ENCODE measurements at regions not wholly inside any gene's neighbourhood (a gene's known extent, or its start where the extent isn't known, plus 50 kb on each side); places are given as distances from the start of the nearest gene placed in this dataset.

DNA sequence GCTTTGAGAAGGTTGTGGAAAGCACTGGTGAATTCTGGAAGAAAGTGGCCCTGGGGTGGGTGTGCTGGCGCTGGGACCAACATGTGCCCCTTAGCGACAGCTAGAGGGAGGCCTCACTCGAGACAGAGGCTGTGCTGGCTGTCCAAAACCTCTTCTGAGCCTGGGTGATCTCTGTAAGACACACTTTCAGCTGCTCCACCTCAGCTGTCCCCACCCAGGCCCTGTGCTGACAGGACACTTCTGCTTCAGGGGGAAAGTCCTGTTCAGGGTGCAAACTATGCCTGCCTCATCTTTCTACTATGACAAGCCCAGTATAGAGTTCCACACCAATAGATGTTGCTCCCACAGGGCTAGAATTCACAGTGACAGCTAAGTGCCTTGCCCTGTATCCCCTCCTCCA, 426.4 kb downstream of the MED10 start:
- Histone ChIP-seq H3K4me1 (replicated peaks in 1 of 4; ENCODE audit: control insufficient read depth in 3 of 4, insufficient read depth in 4 of 4, low read length in 3 of 4) (no peaks in the 10 kb centered on the region), H2BK5ac (ENCODE audit: low read depth, low read length) (no peak overlapping the region), H3K23ac (ENCODE audit: insufficient read length) (no peak overlapping the region), H3K14ac (ENCODE audit: insufficient read length) (no peak overlapping the region), H2AK5ac (ENCODE audit: low read depth, low read length) (no peak overlapping the region), H4K20me1 (replicated peaks in 1 of 2; ENCODE audit: control insufficient read depth in 1 of 2, insufficient read depth in 2 of 2, low read length in 2 of 2) (peaks cover 0 to 1% of the 10 kb centered on the region in 2 experiments), H3K23me2 (ENCODE audit: low read depth, low read length) (no peaks in the 10 kb centered on the region; the same call in 1 of the 2 replicates), H3K36me3 (ENCODE audit: control insufficient read depth in 2 of 4, insufficient read depth in 4 of 4, low read length in 3 of 4) (no peaks in the 10 kb centered on the region), H3K4me3 (ENCODE audit: extremely low read depth in 1 of 4, insufficient read depth in 2 of 4, low read depth in 3 of 4, low read length in 4 of 4) (no peak overlapping the region), H2AFZ (ENCODE audit: low read length) (no peak overlapping the region), H2BK20ac (ENCODE audit: low read length) (no peak overlapping the region), H3K9ac (replicated peaks in 1 of 4; ENCODE audit: extremely low read depth in 1 of 4, low read depth in 3 of 4, low read length in 3 of 4) (no peak overlapping the region), H3K27ac (ENCODE audit: low read depth, low read length) (no peak overlapping the region), H4K5ac (ENCODE audit: insufficient read length, low read depth, low read length) (no peak overlapping the region), H3K18ac (ENCODE audit: extremely low read depth, low read length) (no peak overlapping the region), H2BK12ac (ENCODE audit: low read depth, low read length) (no peak overlapping the region), H3K4ac (replicated peaks; ENCODE audit: insufficient read length, low read depth, low read length) (no peak overlapping the region), H3K79me1 (ENCODE audit: low read depth, low read length) (no peaks in the 10 kb centered on the region), H3K79me2 (ENCODE audit: control insufficient read depth in 1 of 2, insufficient read depth in 2 of 2, low read length in 2 of 2) (no peaks in the 10 kb centered on the region), H3K4me2 (ENCODE audit: insufficient read depth in 1 of 2, low read depth in 2 of 2, low read length in 2 of 2) (no peak overlapping the region), H2BK120ac (replicated peaks; ENCODE audit: low read depth, low read length) (no peak overlapping the region), H4K8ac (ENCODE audit: extremely low read depth, insufficient read depth, low read length) (no peak overlapping the region), H3K27me3 (replicated peaks in 1 of 4; ENCODE audit: control insufficient read depth in 3 of 4, extremely low read depth in 1 of 4, insufficient read depth in 3 of 4, low read length in 3 of 4) (no peaks in the 10 kb centered on the region), H2BK15ac (ENCODE audit: low read length) (no peak overlapping the region), H4K91ac (replicated peaks; ENCODE audit: insufficient read length, low read length) (no peak overlapping the region), H3K56ac (replicated peaks; ENCODE audit: insufficient read length, low read depth, low read length) (no peak overlapping the region), H3K9me3 (ENCODE audit: insufficient read depth in 2 of 2, low read depth in 1 of 2, low read length in 1 of 2) (no peaks in the 10 kb centered on the region)
- POLR2A ChIA-PET (ENCODE audit: partially characterized antibody): no interaction called here
- no peak for FAIRE-seq
- CTCF ChIA-PET (ENCODE audit: partially characterized antibody): no interaction called here
- TF ChIP-seq, protein P1, sequence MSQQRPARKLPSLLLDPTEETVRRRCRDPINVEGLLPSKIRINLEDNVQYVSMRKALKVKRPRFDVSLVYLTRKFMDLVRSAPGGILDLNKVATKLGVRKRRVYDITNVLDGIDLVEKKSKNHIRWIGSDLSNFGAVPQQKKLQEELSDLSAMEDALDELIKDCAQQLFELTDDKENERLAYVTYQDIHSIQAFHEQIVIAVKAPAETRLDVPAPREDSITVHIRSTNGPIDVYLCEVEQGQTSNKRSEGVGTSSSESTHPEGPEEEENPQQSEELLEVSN (IDR thresholded peaks at IDR 0.05): no peak
- no peak for TF ChIP-seq KDM5A (IDR thresholded peaks at IDR 0.05; ENCODE audit: low read length)
- DNase-seq (ENCODE audit: low read depth in 1 of 2, low spot score in 2 of 2): no peak
- 72% methylated on average over 3 of the region's 3 CpGs; no CpG with 5 or more reads in 1 of the 2 experiments for WGBS, 2 experiments (ENCODE audit: extremely low coverage in 1 of 2, insufficient coverage in 1 of 2, insufficient read length in 1 of 2, insufficient replicate concordance in 2 of 2, low coverage in 1 of 2, low lambda C conversion rate in 2 of 2, missing lambda C conversion rate in 1 of 2)

All from H1 (cell line).